ENCODE measurements at regions not wholly inside any gene's neighbourhood (a gene's known extent, or its start where the extent isn't known, plus 50 kb on each side); places are given as distances from the start of the nearest gene placed in this dataset.
"Not testable (repeated sequence)": the region's sequence is repeated elsewhere in the genome, so short reads cannot be mapped to it uniquely, and the experiment has no call there.

DNA sequence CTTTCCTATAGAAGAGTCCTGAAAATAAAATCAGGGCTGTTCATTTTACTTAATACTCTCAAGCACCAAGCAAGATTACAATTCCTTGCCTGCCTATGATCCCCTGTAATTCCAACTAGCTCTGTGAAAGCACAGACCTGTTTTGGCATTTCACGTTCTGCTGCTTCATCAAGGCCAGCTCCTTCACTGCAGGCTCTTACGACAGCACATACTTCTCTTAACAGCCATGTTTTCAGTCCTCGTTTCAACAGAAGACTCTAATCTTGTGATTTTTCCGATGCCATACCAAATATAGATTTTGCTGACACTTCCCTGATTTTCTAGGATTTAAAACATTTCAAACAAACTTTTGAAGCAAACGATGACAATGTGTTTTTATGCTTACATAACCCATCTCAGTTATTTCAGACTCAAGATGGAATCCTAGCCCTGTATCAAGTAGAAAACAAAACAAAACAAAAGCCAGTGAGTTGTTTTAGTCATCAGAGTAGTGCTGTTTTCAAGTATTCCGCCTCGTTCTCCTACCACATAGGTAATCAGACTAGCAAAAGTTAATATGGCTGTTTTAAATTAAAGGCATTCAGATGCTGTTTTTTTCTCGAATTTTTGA lies 616.5 kb upstream of the CITED2 start:
- DNase-seq, result no peak

DNA sequence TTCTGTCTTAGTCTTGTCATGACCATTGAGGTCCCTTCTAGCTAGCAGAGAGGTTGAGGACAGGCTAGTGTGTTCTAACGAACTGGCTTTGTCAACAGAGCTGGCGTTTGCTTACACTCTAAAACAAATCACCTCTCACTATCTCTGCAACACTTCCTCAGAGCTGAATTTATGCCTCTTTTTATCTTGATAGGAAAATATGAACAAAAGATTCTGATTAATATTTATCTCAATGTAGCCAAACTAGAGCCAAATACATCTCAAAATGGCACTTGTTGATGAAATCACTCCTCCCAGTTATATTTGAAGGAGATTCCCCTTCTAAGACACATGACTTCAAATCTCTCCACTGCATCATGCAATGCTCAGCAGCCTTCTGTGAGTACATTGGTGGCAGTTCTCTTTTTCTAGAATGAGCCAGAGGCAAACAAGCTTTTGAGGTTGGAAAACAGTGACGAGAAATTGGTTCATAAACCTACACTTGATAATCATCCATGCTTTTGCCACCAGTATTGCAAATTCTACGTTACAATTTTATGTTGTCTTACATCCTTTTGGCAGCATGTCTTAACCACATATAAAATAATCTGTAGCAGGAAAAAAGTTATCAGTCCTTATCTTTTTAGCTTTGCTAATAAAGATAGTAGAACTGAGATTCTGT lies 615.7 kb upstream of the CITED2 start:
- no peak for DNase-seq

DNA sequence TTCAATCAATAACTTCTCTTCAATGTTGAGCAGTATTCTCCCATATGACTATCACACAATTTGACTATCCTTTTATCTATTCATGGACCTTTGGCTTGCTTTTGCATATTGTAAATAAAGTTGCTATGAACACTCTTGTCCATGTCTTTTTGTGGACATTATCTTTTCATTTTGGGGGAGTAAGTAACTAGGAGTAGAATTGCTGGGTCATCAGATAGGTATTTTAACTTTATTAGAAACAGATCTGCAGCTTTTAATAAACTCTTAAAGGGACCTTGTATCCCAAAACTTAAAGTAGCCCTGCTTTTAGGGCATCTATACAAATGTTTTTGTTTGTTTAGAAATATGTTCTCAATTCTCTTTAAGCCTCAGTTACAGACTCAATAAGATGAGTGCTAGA lies 614.2 kb upstream of the CITED2 start:
- DNase-seq, result no peak

DNA sequence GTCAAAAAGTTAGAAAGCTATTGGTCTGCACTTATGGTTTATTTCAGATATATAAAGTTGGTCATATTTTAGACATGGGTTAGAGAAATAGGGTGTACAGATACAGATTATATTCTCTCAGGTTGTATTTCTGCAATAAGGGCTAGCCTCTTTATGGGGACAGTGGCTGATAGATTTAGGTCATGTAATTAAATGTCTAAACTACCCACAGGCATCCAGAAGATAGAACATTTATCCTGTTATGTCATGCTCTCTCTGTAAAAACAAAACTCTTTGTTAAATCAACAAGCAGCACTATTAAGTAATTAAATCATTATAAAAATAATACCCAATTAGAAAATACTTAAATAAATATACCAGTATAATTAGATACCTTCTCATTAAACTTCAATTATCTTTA lies 612.6 kb upstream of the CITED2 start:
- no peak for DNase-seq

DNA sequence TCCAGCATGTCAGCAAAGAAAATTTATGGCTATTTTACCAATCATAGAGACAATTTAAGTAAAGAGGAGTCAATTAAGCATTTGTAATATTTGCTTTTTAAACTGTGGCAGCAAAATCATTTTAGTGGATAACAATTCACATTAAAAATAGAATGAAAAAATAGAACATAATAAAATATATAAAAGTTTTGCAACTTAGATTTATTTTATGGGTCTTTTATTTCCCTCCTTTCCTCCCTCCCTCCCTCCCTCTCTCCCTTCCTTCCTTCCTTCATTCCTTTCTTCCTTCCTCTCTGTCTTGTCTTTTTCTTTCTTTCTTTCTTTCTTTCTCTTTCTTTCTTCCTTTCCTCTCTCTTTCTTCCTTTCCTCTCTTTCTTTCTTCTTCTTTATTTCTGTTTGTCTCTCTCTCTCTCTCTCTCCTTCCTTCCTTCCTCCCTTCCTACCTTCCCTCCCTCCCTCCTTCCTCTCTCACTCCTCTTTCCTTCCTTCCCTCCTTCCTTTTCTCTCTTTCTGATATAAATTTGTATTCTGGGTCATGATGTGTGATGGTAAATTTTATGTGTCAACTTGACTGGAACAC lies 610.9 kb upstream of the CITED2 start:
- DNase-seq, result no peak

DNA sequence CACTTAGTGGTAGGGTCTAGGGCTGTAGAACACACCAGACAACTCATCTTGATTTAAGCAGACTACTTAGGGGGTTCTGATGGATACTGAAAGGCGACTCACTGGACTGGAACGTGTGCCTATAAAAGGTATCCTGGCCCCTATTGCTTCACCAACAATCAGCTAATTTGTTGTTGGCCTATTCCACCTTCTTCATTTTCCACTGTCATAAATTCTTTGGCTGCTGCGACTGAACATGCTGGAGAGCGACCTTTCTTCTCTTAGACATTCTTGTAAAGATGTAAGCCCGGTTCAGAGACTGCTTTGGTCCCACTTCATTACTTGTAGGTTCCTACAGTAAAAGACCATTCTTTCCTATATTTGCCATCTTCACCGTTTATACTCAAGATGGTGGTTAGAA lies 609.9 kb upstream of the CITED2 start:
- DNase-seq, result no peak

DNA sequence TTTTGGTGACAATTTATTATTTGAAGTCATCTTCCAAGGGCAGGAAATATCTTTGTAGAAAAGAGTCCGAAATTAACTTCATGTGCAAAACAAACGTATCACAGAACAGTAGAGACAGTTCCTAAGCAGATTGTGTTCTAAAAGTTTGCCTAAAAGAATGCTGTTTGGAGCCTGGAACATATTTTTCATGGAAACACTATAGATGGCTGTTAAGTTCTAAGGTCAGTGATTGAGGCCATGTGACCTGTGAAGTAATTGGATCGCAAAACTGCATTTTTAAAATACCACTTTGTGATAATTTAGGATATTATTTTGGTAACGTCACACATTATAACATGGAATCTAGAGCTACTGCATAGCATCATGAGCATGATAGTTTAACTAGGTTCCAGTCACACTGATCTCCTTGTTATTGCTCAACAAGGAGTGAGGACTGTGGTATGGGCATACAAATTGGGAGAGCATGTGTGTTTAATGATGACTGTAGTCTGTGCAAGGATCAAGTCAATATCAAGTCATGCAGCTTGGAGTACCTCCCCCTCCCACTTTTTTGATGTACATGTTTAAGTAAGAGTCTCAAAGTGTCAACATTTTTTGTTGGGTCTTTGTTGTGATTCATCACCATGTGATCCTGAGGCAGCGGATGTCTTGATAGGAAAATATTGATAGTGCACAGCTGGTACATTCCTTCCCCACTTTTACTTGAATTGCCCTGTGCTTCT lies 609.3 kb upstream of the CITED2 start:
- no peak for DNase-seq

DNA sequence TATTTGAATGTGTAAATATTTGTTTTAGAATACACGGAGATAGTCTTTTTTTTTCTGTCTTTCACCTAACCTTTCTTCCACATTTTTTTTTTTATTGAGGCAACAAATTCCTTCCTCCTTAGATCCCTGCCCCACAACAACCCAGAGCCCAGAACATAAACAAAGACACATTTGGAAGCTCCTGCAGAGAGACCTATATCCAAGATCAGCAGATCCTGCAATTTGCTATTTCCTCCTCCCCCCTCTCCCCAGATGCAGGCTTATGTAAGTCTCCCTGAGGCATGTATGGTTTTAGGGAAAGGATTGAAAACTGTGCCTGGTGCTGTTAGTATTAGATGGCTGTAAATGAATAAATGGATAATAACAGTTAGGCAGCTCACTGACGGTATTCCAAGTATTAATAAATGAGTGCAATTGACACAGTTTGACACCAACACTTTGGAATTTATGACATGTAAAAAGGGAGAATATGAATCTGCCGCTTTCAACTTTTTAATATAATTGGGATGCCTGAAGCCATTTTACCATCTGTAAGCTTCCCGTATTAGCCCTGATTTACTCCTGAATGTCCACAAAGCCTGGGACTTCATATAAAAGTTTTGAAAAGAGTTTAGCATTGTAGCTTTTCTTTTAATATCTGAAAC lies 608.3 kb upstream of the CITED2 start:
- no peak for DNase-seq

DNA sequence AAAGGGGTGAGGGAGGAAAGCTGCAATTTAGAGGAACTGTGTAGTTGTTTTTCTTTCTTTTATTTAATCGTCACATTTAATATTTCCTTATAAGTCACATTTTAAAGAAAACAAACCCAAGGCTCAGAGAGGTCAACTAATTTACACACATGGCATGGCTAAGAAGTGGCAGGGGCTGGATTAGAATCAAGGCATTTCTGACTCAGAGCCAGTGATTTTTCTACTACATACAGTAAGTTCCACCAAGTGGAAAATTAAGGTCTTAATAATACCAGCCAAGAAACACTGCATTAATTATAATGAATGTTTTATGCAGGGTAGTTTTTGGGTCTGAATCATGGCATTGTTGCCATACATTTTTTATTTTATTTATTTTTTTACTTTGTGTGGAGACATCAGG lies 607.7 kb upstream of the CITED2 start:
- no peak for DNase-seq

DNA sequence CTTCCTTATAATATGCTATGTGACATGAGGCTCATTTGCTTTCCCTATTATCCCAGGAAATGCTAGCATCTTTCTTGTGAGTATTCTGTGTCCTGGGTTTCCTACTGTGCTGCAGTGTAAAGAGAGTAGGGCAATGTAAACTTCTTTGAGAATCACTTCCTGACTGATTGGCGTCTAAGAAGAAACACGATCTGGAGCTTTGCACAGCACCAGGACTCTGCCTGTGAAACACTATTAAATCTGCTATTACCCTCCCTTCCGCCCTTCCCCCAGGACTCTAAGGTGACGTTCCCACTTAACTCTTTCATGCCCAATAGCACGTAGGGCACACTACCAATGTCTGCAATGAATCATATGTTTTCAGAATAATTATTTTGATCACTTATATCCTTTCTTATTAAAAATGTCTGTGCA lies 607.3 kb upstream of the CITED2 start:
- no peak for DNase-seq

DNA sequence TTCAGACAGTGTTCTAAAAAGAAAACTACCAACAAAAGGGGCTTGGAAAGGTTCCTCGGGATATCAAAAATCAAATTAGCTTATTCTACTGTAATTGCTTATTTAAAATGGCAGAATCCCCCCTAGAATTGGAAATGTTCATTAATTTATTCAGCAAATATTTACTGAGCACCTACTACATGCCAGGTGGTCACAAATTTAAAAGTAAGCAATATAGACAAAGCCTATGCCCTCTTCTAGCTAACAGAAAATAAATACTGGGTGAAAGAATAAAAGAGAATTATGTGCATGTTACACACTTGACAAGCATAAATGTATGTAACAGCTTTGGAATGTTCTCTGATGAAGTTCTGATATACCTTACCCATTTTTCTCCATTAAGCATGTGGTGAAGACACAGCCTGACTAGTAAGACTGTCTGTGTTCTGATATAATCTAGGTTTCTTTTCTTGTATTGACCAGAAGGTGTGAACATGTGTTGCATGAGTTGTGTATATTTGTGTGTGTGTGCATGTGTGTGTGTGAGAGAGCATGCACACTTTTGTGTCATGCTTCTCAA lies 606.7 kb upstream of the CITED2 start:
- no peak for DNase-seq

DNA sequence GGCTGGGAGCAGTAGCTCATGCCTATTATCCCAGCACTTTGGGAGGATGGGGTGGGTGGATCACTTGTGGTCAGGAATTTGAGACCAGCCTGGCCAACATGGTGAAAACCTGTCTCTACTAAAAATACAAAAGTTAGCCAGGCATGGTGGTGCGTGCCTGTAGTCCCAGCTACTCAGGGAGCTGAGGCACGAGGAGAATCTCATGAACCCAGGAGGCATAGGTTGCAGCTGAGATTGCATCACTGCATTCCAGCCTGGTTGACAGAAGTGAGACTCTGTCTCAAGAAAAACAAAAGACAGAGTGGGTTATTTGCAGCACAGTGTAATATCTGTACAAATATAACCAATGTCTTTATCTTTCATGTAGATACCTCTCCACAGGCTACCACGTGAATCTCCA lies 606.2 kb upstream of the CITED2 start:
- DNase-seq, result not testable (repeated sequence)

DNA sequence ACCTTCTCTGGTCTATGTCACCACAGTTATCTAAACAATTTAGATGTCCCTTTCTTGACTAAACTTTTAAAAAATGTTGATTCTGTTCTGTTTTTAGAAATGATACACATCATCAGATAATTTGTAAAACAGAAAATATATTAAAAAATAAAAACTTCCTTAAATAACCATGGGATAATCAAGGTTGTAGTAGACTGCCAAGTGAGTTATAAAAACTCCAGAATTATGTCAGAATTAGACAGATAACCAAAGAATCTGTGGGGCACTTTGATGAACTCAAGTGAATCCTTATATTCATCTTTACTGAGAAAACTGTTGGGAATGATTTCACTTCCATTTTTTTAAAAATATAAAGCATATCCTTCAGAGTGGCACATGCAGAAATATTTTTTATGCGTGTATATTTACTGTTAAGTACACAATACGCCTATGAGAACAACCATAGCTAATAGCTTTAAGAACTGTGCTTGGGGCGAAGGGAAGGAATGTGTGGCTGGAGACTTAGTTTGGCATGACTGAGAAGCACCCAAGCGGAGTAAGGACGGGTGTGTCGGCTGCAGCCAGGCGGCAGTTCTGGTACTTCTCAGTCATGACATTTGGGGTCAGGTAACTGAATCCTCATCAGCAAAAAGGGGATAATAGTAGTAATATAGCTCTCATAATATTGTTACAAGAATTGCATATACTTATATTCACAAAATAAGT lies 604.7 kb upstream of the CITED2 start:
- DNase-seq, result no peak

DNA sequence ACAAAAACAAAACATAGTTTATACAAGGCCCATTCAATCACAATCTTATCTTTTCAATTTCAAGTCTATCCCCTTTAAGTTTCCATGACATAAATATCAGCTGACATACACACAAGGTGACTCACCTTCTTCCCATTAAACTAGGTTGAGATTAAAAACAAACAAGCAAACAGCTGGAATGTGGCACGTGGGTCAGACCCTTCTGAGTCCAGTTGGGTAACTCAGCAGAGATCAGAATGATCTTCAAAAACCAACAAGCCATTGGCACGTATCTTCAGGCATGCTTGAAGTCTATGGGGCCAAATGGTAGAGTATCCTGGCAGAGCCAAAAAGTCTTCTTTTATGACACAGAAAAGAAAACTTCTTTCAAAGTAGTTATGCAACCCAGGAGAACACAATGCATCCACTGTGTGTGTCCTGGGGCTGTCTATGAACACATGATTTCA lies 603.5 kb upstream of the CITED2 start:
- DNase-seq, result no peak

DNA sequence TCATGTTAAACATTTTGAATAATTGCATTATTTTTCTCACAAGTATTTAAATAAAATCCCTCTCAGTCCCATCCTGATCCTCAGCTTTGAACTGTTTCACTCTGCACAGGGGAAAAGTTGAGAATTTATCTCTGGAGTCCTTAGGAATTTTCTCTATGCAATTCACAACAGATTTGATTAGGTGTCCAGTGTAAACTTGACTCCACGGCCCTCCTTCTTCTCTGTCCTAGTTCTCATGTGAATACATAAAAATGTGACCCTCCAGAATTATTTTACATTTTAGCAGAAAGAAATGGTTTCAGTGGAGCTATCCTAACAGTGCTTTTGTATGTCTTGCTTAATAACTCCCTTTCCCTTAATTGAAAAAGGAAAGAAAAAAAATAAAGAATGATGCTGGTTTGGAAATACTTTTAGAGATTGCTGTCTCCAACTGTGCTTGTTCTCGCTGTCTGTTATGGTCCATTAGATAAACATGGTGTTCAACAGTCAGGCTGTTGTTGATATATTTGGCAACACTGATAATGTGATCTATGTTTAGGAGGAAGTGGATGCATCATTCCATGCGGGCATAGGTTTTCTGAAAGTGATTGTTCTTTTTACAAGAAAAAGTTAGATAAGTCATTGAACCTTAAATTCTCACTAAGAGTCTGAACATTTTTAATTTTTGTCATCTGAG lies 599.4 kb upstream of the CITED2 start:
- DNase-seq, result no peak

DNA sequence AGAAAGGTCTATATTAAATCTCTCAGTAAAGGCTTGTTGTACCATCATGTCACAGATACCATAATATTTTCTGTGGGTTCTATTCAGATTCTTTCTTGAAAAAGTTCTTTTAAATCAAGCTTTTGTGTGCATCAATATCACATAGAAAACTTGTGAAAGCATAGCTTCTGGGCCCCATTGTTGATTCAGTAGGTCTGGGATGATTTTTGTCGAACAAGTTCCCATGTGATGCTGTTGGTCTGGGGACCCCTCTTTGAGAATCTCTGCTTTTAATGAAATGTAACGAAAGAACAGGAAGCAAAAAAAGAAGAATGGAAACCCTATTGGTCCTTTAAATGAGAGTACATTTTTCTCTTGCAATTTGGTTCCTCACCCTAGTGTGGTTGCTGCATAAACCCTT lies 597.7 kb upstream of the CITED2 start:
- DNase-seq, result no peak

DNA sequence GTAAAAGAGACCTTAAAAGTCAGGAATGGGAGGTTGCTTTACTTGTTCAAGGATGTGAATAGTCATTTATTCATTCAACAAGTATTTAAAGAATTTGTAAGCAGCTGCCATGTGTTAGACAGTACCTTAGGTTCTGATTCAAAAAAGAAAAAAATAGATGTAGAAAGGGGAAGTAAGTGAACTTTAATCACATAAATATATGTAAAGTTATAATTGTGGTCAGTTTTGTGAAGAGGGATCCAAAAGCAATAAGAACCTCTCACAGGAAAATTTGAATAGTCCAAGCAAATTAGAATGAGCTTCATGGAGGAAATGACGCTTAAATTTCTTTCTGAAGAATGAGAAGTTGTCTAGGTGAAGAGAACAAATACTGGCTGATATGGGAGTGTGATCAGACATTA lies 596.1 kb upstream of the CITED2 start:
- no peak for DNase-seq

DNA sequence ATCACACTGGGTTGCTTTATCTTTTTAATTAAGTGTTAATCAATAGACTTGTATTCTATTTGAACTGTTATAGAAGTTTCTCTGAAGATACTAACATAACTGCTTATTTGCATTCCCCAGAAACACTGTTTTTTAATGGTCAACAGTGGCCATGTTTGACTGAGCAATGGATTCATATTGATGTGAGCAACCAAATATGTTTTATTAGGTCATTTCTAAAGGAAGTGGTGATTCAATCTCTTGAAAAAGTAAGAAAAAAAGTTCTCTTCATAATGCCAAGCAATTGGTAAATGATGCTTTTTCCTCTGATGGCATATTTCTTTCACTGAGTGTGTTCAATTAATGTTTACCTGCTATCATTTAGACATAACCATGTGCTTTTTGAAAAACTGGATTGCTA lies 593.0 kb upstream of the CITED2 start:
- no peak for DNase-seq

DNA sequence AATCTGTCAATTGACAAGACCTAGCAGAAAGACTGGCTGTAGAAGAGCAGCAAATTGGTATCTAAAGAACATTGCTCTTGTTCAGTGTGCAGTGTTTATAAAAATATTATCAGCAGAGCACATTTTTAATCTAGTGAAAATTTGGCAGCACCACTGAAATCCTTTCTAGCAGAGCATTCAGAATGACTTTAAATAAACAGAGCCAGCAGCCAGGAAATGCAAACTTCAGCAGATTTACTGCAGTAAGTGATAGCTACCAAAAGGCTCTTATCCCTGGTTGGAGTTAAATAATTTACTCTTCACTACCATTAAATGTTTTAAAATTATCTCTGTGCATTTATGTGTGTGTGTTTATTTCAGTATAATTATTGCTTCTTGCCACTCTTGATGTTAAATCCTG lies 590.9 kb upstream of the CITED2 start:
- DNase-seq, result no peak

DNA sequence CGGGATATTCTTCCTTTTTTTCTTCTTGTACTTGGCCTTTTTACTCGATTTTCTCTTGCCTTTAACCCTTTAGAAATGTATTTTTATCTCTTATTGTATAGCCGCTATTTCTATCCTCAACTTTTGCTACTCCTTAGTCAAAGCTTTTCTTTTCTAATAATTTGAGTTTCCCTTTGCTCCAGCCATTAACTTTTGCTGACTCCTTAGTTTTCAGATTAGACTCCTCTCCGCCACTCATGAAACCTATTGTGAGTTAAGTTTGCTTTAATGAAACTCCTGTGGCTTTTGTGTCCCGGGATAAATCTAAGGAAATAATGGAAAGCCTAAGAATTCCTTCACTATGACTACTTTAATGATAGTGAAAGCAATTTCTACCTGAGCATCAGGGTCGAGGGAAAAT lies 590.3 kb upstream of the CITED2 start:
- no peak for DNase-seq

DNA sequence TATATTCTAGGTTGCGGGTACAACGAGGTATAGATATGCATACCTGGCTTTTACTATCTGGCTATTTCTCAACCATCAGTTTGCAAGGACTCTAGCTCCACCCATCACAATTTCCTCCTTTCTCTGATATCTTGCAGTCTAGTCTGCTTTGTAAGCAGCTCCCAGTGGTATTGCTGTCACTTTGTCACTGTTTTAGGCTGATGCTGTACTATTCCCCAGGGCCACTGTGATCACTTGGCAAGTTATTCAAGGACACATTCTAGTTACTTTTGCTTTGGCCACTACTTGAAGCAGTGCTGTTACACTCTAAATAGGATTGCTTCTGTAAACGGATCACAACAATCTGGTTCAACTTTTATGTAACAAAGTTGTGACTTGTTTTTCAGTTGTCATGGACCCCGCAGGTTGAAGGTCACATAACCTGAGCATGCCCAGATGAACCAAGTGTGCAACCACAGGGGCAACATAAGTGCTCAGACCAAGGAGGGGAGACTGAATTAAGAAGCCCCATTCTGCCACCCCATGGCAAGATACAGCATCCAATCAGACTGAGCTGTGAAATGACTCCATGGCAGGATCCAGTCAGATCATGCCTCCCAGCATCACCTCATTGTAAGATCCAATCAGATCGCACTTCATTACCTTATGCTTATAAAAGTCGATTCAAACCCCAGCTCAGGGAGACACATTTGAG lies 588.4 kb upstream of the CITED2 start:
- no peak for DNase-seq

Measured in right forelimb (tissue), 1 donor.